HepG2 (cell line): ENCODE measurements at regions not wholly inside any gene's neighbourhood (a gene's known extent, or its start where the extent isn't known, plus 50 kb on each side); places are given as distances from the start of the nearest gene placed in this dataset.

Source experiments
- ATAC-seq: fragments of 200-7000 bp; cut with Tn5 transposase; 3 replicates; pipeline ENCODE4 v1.9.1; 2020; ENCODE audit warnings: mild to moderate bottlenecking, moderate library complexity
- BruUV-seq: library from RNA; stranded (reverse); fragments of 400-500 nt; replicated peaks from 2 replicates; lab custom pipeline; 2021; lab: Mats Ljungman, UMichigan
- CTCF ChIA-PET: fragments of 300-600 bp; formaldehyde crosslinking; extraction: SDS; loops from one replicate; lab custom pipeline; 2021; ENCODE audit warnings: low total read pairs, inconsistent platforms, low intra/inter-chr PET ratio; lab: Yijun Ruan, JAX
- POLR2A ChIA-PET: fragments of 350-600 bp; sonication (Branson Sonifier 250); formaldehyde crosslinking; loops from one replicate; lab custom pipeline; 2020; ENCODE audit warnings: antibody characterized with exemption, inconsistent platforms; lab: Yijun Ruan, JAX
- DNase-seq: peaks from one replicate; pipeline ENCODE4 v3.0.0-alpha.2; 2015; ENCODE audit warnings: low spot score
- FAIRE-seq: peaks from 3 replicates; lab custom pipeline; 2011; peaks lifted over from hg19 to GRCh38; lab: Jason Lieb, UNC
- H2AFZ ChIP-seq: one replicate; pipeline ENCODE4 v1.6.1; 2011; ENCODE audit warnings: low read length, inconsistent platforms
- H3K27ac ChIP-seq: fragments of 300-600 bp; 3 replicates; pipeline ENCODE4 v1.8.0; 2011; ENCODE audit warnings: mixed run types, mild to moderate bottlenecking, mixed read lengths, low read length, inconsistent platforms; ENCODE audit not compliant: insufficient read depth; ENCODE audit errors: extremely low read length
- H3K27me3 ChIP-seq, 2 experiments: fragments of 200-600 bp in 1 of 2; 2 replicates in 1 of 2; 3 replicates in 1 of 2; pipeline versions ENCODE4 v1.6.0 to v1.8.0; 2011; ENCODE audit warnings: low read length in 2 of 2, mild to moderate bottlenecking in 2 of 2, moderate library complexity in 2 of 2, inconsistent platforms in 1 of 2; ENCODE audit not compliant: insufficient read depth in 2 of 2, control insufficient read depth in 1 of 2
- H3K36me3 ChIP-seq, 2 experiments: fragments of 200-600 bp in 1 of 2; replicated peaks in 1 of 2; 2 replicates in 1 of 2; 3 replicates in 1 of 2; pipeline versions ENCODE4 v1.5.1 to v1.8.0; 2011; ENCODE audit warnings: low read length in 2 of 2, inconsistent platforms in 1 of 2; ENCODE audit not compliant: insufficient read depth in 2 of 2, control insufficient read depth in 1 of 2
- H3K4me1 ChIP-seq: 2 replicates; pipeline ENCODE4 v1.5.1; 2012; ENCODE audit warnings: low read length, inconsistent platforms; ENCODE audit not compliant: insufficient read depth
- H3K4me2 ChIP-seq: 2 replicates; pipeline ENCODE4 v1.6.0; 2011; ENCODE audit warnings: low read depth, low read length, inconsistent platforms
- H3K4me3 ChIP-seq, 3 experiments: fragments of 200-600 bp in 1 of 3; sonication (generic), shearing (Covaris generic) in 1 of 3; replicated peaks in 1 of 3; 2 replicates each; pipeline ENCODE4 v1.5.1; 2011 to 2016; ENCODE audit warnings: low read length in 3 of 3, inconsistent platforms in 2 of 3, low read depth in 2 of 3, mild to moderate bottlenecking in 2 of 3, control low read depth in 1 of 3, mixed read lengths in 1 of 3; ENCODE audit not compliant: insufficient read depth in 1 of 3
- H3K79me2 ChIP-seq: one replicate; pipeline ENCODE4 v1.6.1; 2011; ENCODE audit warnings: low read length, inconsistent platforms; ENCODE audit not compliant: insufficient read depth
- H3K9ac ChIP-seq: 2 replicates; pipeline ENCODE4 v1.6.0; 2011; ENCODE audit warnings: mild to moderate bottlenecking, low read depth, low read length, inconsistent platforms; ENCODE audit not compliant: insufficient read depth
- H3K9me3 ChIP-seq: 2 replicates; pipeline ENCODE4 v1.5.1; 2012; ENCODE audit warnings: mild to moderate bottlenecking, low read length
- H4K20me1 ChIP-seq: 2 replicates; pipeline ENCODE4 v1.6.0; 2011; ENCODE audit warnings: inconsistent platforms, mild to moderate bottlenecking, low read length, moderate library complexity; ENCODE audit not compliant: insufficient read depth
- CCDC6 ChIP-seq: sonication (generic); formaldehyde crosslinking; IDR thresholded peaks from 2 replicates; pipeline ENCODE4 v1.8.1; 2022; ENCODE audit warnings: mild to moderate bottlenecking, missing genetic modification reagents, moderate library complexity
- ERF ChIP-seq: IDR thresholded peaks from 2 replicates; pipeline ENCODE4 v1.6.1; 2018; ENCODE audit warnings: missing biosample characterization, missing genetic modification reagents
- GABPB1 ChIP-seq: IDR thresholded peaks from 2 replicates; pipeline ENCODE4 v1.6.1; 2016; ENCODE audit warnings: mild to moderate bottlenecking, missing genetic modification reagents, moderate library complexity, missing compliant biosample characterization
- IKZF1 ChIP-seq: fragments of 450-650 bp; IDR thresholded peaks from 2 replicates; pipeline ENCODE4 v1.7.1; 2016
- NCOA2 ChIP-seq: sonication (generic); formaldehyde crosslinking; IDR thresholded peaks from 2 replicates; pipeline ENCODE4 v1.8.0; 2022; ENCODE audit warnings: inconsistent platforms
- NCOR1 ChIP-seq: fragments of 200-600 bp; sonication (generic); IDR thresholded peaks from 2 replicates; pipeline ENCODE4 v1.7.0; 2017; ENCODE audit warnings: antibody characterized with exemption, low read length, borderline replicate concordance
- NFIB ChIP-seq: sonication (generic); formaldehyde crosslinking; IDR thresholded peaks from 2 replicates; pipeline ENCODE4 v1.9.0; 2021; ENCODE audit warnings: missing genetic modification reagents, mild to moderate bottlenecking, borderline replicate concordance
- ZNF329 ChIP-seq: sonication (generic); formaldehyde crosslinking; IDR thresholded peaks from 2 replicates; pipeline ENCODE4 v1.9.0; 2021; ENCODE audit warnings: low read depth, mild to moderate bottlenecking, missing genetic modification reagents
- ZNF431 ChIP-seq: sonication (generic); formaldehyde crosslinking; IDR thresholded peaks from 2 replicates; pipeline ENCODE4 v1.9.0; 2022; ENCODE audit warnings: missing genetic modification reagents, low read depth, mild to moderate bottlenecking, borderline replicate concordance
- ZNF484 ChIP-seq: sonication (generic); formaldehyde crosslinking; IDR thresholded peaks from 2 replicates; pipeline ENCODE4 v1.5.1; 2020; ENCODE audit warnings: mild to moderate bottlenecking, low read depth, missing genetic modification reagents, borderline replicate concordance
- ZSCAN21 ChIP-seq: sonication (generic); formaldehyde crosslinking; IDR thresholded peaks from 2 replicates; pipeline ENCODE4 v1.8.0; 2022; ENCODE audit warnings: mild to moderate bottlenecking, missing genetic modification reagents, moderate library complexity, borderline replicate concordance
- WGBS: methylation state at CpG from one replicate; pipeline ENCODE4 v1.1.6; 2017; ENCODE audit warnings: low lambda C conversion rate; 5-methylcytosine and 5-hydroxymethylcytosine counted together
- in situ Hi-C: cut with HindIII; loops from 2 replicates; pipeline ENCODE4 v1.10.0; 2017; ENCODE audit warnings: low pct_unique_long_range_greater_than_20kb; ENCODE audit not compliant: extremely low pct_ligation_motif_present
- intact Hi-C: fragments of 100-400 bp; cut with micrococcal nuclease; formaldehyde crosslinking; loops from one replicate; pipeline ENCODE4 v1.10.0; 2022; ENCODE audit not compliant: unreplicated experiment
- TF ChIP-seq, protein P1 (sequence below): sonication (generic); formaldehyde crosslinking; IDR thresholded peaks from 2 replicates; pipeline ENCODE4 v1.5.1; 2020; ENCODE audit warnings: mild to moderate bottlenecking, missing genetic modification reagents, moderate library complexity
- TF ChIP-seq, protein P2 (sequence below): sonication (generic); formaldehyde crosslinking; IDR thresholded peaks from 2 replicates; pipeline ENCODE4 v1.4.0; 2020; ENCODE audit warnings: low read depth, mild to moderate bottlenecking, missing genetic modification reagents
- TF ChIP-seq, protein P3 (sequence below): IDR thresholded peaks from 2 replicates; pipeline ENCODE4 v1.6.1; 2016; ENCODE audit warnings: missing compliant biosample characterization, missing genetic modification reagents, borderline replicate concordance

DNA sequence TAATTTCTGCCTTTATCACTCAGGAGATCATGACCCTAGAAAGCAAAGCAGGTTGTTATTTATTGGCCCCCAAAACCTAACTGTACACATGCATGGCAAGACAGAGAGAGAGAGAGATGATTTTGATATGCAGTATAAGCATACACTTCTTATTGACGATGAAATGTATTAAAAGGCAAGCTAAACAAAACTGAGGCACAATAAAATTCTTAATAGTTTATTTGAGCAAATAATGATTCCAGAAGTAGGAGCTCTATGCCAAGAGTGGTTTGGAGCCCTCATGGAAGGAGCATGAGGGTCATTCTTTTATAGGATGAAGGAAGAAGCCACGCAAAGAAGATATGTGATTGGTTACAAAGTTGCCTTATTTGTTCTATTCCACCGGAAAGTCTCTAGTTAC, 616.0 kb downstream of the FBXO15 start:
- H3K27ac ChIP-seq, result no peak overlapping the region
- no peaks in the 10 kb centered on the region for H3K9me3 ChIP-seq
- no peaks in the 10 kb centered on the region for H3K27me3 ChIP-seq
- WGBS, result 47% methylated on average over 3 of the region's 3 CpGs
- no peak for ATAC-seq
- FAIRE-seq, result no peak
- H3K9ac ChIP-seq, result no peak overlapping the region
- no peak overlapping the region for H3K4me3 ChIP-seq
- no peak overlapping the region for H2AFZ ChIP-seq
- BruUV-seq, result no TSS peak
- intact Hi-C loops, result no loop called here
- CTCF ChIA-PET, result no interaction called here
- in situ Hi-C loops, result no loop called here
- no peak for DNase-seq
- POLR2A ChIA-PET, result no interaction called here
- H3K36me3 ChIP-seq, result no peaks in the 10 kb centered on the region
- no peaks in the 10 kb centered on the region for H4K20me1 ChIP-seq
- TF ChIP-seq ZNF484 (CRISPR knock-in tag) (no peak), NCOR1 (no peak), NFIB (CRISPR knock-in tag) (no peak), CCDC6 (CRISPR knock-in tag) (no peak), ZNF329 (CRISPR knock-in tag) (no peak), ZNF431 (no peak), ERF (CRISPR knock-in tag) (no peak), ZSCAN21 (CRISPR knock-in tag) (no peak), NCOA2 (no peak), IKZF1 (no peak), GABPB1 (CRISPR knock-in tag) (no peak)
- TF ChIP-seq, protein P1, sequence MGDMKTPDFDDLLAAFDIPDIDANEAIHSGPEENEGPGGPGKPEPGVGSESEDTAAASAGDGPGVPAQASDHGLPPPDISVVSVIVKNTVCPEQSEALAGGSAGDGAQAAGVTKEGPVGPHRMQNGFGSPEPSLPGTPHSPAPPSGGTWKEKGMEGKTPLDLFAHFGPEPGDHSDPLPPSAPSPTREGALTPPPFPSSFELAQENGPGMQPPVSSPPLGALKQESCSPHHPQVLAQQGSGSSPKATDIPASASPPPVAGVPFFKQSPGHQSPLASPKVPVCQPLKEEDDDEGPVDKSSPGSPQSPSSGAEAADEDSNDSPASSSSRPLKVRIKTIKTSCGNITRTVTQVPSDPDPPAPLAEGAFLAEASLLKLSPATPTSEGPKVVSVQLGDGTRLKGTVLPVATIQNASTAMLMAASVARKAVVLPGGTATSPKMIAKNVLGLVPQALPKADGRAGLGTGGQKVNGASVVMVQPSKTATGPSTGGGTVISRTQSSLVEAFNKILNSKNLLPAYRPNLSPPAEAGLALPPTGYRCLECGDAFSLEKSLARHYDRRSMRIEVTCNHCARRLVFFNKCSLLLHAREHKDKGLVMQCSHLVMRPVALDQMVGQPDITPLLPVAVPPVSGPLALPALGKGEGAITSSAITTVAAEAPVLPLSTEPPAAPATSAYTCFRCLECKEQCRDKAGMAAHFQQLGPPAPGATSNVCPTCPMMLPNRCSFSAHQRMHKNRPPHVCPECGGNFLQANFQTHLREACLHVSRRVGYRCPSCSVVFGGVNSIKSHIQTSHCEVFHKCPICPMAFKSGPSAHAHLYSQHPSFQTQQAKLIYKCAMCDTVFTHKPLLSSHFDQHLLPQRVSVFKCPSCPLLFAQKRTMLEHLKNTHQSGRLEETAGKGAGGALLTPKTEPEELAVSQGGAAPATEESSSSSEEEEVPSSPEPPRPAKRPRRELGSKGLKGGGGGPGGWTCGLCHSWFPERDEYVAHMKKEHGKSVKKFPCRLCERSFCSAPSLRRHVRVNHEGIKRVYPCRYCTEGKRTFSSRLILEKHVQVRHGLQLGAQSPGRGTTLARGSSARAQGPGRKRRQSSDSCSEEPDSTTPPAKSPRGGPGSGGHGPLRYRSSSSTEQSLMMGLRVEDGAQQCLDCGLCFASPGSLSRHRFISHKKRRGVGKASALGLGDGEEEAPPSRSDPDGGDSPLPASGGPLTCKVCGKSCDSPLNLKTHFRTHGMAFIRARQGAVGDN (CRISPR knock-in tag), result no peak
- TF ChIP-seq, protein P2, sequence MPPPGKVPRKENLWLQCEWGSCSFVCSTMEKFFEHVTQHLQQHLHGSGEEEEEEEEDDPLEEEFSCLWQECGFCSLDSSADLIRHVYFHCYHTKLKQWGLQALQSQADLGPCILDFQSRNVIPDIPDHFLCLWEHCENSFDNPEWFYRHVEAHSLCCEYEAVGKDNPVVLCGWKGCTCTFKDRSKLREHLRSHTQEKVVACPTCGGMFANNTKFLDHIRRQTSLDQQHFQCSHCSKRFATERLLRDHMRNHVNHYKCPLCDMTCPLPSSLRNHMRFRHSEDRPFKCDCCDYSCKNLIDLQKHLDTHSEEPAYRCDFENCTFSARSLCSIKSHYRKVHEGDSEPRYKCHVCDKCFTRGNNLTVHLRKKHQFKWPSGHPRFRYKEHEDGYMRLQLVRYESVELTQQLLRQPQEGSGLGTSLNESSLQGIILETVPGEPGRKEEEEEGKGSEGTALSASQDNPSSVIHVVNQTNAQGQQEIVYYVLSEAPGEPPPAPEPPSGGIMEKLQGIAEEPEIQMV (CRISPR knock-in tag), result no peak
- TF ChIP-seq, protein P3, sequence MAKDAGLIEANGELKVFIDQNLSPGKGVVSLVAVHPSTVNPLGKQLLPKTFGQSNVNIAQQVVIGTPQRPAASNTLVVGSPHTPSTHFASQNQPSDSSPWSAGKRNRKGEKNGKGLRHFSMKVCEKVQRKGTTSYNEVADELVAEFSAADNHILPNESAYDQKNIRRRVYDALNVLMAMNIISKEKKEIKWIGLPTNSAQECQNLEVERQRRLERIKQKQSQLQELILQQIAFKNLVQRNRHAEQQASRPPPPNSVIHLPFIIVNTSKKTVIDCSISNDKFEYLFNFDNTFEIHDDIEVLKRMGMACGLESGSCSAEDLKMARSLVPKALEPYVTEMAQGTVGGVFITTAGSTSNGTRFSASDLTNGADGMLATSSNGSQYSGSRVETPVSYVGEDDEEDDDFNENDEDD (CRISPR knock-in tag), result no peak
- TF ChIP-seq, all 625 proteins: peak for 0
- H3K79me2 ChIP-seq, result no peaks in the 10 kb centered on the region
- no peak overlapping the region for H3K4me2 ChIP-seq
- no peaks in the 10 kb centered on the region for H3K4me1 ChIP-seq
